ENCODE measurements at regions not wholly inside any gene's neighbourhood (a gene's known extent, or its start where the extent isn't known, plus 50 kb on each side); places are given as distances from the start of the nearest gene placed in this dataset.

GRCh38 chr22:34969001-34969790, 96.8 kb upstream of the ISX start:
- POLR2A ChIA-PET, result no interaction called here
- H3K4me3 Mint-ChIP-seq, result no peak overlapping the region

GRCh38 chr22:34971456-34971855, 94.5 kb upstream of the ISX start:
- peaks cover 5% of the 10 kb centered on the region for H3K9me3 Mint-ChIP-seq
- CTCF ChIA-PET, result no interaction called here
- no peak for TF ChIP-seq CTCF (IDR thresholded peaks at IDR 0.05)
- no peaks in the 10 kb centered on the region for H3K4me1 Mint-ChIP-seq
- ATAC-seq (ENCODE audit: low read depth), result no peak
- no peak overlapping the region for H3K4me3 Mint-ChIP-seq
- DNase-seq, result no peak
- POLR2A ChIA-PET, result no interaction called here
- intact Hi-C loops (cut with micrococcal nuclease), result no loop called here
- peaks cover 2% of the 10 kb centered on the region for H3K27me3 Mint-ChIP-seq
- no peaks in the 10 kb centered on the region for H3K36me3 Mint-ChIP-seq (ENCODE audit: low read depth)
- H3K27ac Mint-ChIP-seq, result no peak overlapping the region

More at GRCh38 chr22:34969001-34969790, 96.8 kb upstream of the ISX start:
- TF ChIP-seq CTCF (IDR thresholded peaks at IDR 0.05), result no peak
- H3K27ac Mint-ChIP-seq, result no peak overlapping the region
- H3K27me3 Mint-ChIP-seq, result peaks cover 2% of the 10 kb centered on the region
- intact Hi-C loops (cut with micrococcal nuclease), result no loop called here
- H3K4me1 Mint-ChIP-seq, result no peaks in the 10 kb centered on the region
- DNase-seq (no peak), ATAC-seq (ENCODE audit: low read depth) (no peak)
- H3K36me3 Mint-ChIP-seq (ENCODE audit: low read depth), result no peaks in the 10 kb centered on the region
- H3K9me3 Mint-ChIP-seq, result no peaks in the 10 kb centered on the region
- CTCF ChIA-PET, result no interaction called here

- no peak for TF ChIP-seq CTCF (IDR thresholded peaks at IDR 0.05)
- ChIA-PET CTCF (no interaction called here), POLR2A (no interaction called here)
- ATAC-seq (ENCODE audit: low read depth) (no peak), DNase-seq (no peak)
- H3K9me3 Mint-ChIP-seq, result peaks cover 5% of the 10 kb centered on the region
- no peaks in the 10 kb centered on the region for H3K4me1 Mint-ChIP-seq
- H3K27me3 Mint-ChIP-seq, result peaks cover 2% of the 10 kb centered on the region
- no peak overlapping the region for H3K27ac Mint-ChIP-seq
- H3K4me3 Mint-ChIP-seq, result no peak overlapping the region
- intact Hi-C loops (cut with micrococcal nuclease), result no loop called here
- H3K36me3 Mint-ChIP-seq (ENCODE audit: low read depth), result no peaks in the 10 kb centered on the region
Measured at GRCh38 chr22:34972191-34972897, 93.6 kb upstream of the ISX start.

- intact Hi-C loops (cut with micrococcal nuclease), result no loop called here
- CTCF ChIA-PET, result no interaction called here
- H3K36me3 Mint-ChIP-seq (ENCODE audit: low read depth), result no peaks in the 10 kb centered on the region
- H3K27me3 Mint-ChIP-seq, result peaks cover 2% of the 10 kb centered on the region
- DNase-seq (no peak), ATAC-seq (ENCODE audit: low read depth) (no peak)
- H3K9me3 Mint-ChIP-seq, result peaks cover 5% of the 10 kb centered on the region
- H3K27ac Mint-ChIP-seq, result no peak overlapping the region
- TF ChIP-seq CTCF (IDR thresholded peaks at IDR 0.05), result no peak
- H3K4me3 Mint-ChIP-seq, result no peak overlapping the region
- H3K4me1 Mint-ChIP-seq, result no peaks in the 10 kb centered on the region
- POLR2A ChIA-PET, result no interaction called here
Measured at GRCh38 chr22:34973016-34973415, 92.9 kb upstream of the ISX start.

GRCh38 chr22:34973926-34974325, 92.0 kb upstream of the ISX start:
- H3K4me3 Mint-ChIP-seq, result no peak overlapping the region
- peaks cover 5% of the 10 kb centered on the region for H3K9me3 Mint-ChIP-seq
- H3K36me3 Mint-ChIP-seq (ENCODE audit: low read depth), result no peaks in the 10 kb centered on the region
- peaks cover 5% of the 10 kb centered on the region for H3K27me3 Mint-ChIP-seq
- intact Hi-C loops (cut with micrococcal nuclease), result no loop called here
- H3K27ac Mint-ChIP-seq, result no peak overlapping the region
- ChIA-PET CTCF (no interaction called here), POLR2A (interaction anchor here (0.7 kb wide), 1 partner anchor 1959 kb away, joined by 4 read pairs; no protein-coding TSS in a partner anchor)
- TF ChIP-seq CTCF (IDR thresholded peaks at IDR 0.05), result no peak
- DNase-seq, result no peak
- ATAC-seq (ENCODE audit: low read depth), result no peak
- no peaks in the 10 kb centered on the region for H3K4me1 Mint-ChIP-seq

Data from activated B cell treated with CpG ODN at 0.5 μM for 24 hours (primary cell).